HuH-7.5 (cell line): ENCODE measurements at regions not wholly inside any gene's neighbourhood (a gene's known extent, or its start where the extent isn't known, plus 50 kb on each side); places are given as distances from the start of the nearest gene placed in this dataset.

Experiments
- DNase-seq: peaks from one replicate; pipeline ENCODE4 v3.0.0; 2011; ENCODE audit warnings: low spot score

GRCh38 chr9:1962588-1963106 is 52.5 kb upstream of the SMARCA2 start:
- no peak for DNase-seq

- DNase-seq = no peak
These were observed 51.1 kb upstream of the SMARCA2 start for GRCh38 chr9:1964093-1964492.
